Stimulated activated CD4-positive, alpha-beta T cell treated with anti-CD3 and anti-CD28 coated beads, Interleukin-1b, Interleukin-23, amount 100 ng/mL, for 1 hour (primary cell): ENCODE measurements at regions not wholly inside any gene's neighbourhood (a gene's known extent, or its start where the extent isn't known, plus 50 kb on each side); places are given as distances from the start of the nearest gene placed in this dataset.
"Not testable (repeated sequence)": the region's sequence is repeated elsewhere in the genome, so short reads cannot be mapped to it uniquely, and the experiment has no call there.

Source experiments
- DNase-seq, 2 donors: peaks; one replicate each; pipeline ENCODE4 v3.0.0-alpha.2; 2020; ENCODE audit warnings: low read depth in 2 of 2

DNA sequence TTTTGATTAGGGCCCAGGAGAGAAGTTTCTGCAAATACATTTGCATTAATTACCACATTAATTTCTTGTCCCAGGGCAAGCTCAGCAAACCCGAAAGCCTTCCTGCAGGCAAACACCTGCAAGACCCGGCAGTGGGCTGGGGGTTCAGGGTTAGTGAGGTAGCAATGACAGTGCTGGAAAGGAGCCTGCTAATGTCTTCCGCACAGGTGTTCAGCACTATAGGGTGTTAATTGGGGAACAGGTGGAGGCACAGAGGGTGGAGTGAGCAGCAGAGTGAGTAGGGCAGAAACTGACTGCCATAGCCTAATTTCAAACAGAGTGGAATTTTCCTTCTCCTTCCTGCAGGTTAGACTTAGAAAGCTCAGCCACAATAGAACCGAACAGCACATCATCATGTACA is 50.9 kb upstream of the UBASH3B start:
- no peak for DNase-seq

DNA sequence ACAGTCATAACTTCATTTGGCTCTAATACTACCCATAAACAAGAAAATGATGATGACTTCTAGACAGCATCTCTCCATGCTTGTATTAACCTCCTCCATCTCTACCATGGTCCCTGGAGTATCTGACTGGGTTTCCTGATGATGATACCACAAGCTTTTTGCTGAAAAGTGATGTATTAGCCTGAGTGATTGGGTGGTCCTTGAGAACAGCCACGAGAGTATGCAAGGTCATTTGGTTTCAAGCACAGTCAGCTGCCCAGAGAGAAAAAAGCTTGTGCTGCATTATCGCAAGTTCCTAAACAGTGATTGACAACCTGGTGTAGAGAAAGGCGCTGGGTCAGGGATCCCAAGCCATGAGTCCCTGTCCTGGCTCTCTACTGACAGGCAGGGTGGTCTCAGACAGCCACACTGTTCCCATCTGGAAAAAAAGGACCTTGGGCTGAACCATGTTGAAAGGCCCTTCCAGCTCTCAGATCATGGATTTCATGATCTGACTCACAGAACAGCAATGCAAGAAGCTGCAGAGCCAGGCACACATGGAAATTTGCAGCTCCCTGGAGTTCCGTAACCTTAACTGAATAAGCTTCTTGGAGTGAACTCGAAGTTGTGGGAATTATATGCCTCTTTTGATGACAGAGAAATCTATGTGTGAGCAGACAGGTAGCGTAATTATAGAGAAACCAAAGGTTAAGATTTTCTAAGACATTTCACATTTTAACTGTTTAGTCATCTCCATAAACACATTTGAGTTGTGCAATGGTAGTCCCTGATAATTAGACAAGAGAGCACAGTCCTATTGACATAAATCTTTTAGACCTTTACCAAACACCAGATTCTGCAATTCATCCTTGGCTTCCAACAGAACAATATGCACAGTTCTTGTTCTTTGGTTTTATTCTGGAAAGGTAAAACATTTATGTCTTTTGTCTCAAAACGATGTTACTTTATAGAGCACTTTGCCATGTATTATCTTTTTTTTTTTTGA is 54.1 kb upstream of the UBASH3B start:
- no peak for DNase-seq

DNA sequence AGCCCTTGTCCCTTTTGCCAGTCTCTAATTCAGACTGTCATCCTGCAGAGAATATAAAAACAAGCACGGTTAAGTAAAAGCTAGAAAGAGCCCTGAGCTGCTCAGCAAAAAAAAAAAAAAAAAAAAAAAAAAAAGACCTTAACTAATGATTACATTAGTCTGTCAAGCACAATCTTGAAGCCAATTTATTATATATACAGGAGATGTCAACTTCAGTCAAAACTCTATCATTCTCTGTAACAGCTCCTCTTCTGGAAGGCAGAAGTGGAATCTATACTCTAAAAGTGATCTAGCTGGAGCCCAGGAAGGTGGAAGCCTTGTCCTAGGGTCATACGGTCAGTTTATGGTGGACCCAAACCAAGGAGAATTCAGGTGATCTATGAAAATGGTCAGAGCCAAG is 55.2 kb upstream of the UBASH3B start:
- no peak for DNase-seq

DNA sequence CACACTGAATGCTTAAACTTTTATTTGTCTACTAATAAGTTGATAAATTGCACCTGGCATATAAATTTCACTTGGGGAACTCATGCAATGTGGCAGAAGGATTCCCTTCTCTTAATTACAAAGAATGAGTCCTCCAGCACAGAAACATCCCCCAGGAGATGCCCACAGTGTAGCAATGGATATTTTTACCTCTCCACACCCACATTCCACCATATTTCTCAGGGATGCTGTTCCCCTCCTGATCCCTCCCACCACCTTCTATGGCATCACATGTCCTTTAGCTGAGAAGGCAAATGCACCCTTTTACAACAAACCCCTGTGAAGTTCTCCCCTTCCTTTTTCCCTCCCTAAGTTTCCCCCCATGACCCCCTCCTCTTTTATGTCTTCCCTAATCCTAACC is 56.1 kb upstream of the UBASH3B start:
- DNase-seq, result no peak

DNA sequence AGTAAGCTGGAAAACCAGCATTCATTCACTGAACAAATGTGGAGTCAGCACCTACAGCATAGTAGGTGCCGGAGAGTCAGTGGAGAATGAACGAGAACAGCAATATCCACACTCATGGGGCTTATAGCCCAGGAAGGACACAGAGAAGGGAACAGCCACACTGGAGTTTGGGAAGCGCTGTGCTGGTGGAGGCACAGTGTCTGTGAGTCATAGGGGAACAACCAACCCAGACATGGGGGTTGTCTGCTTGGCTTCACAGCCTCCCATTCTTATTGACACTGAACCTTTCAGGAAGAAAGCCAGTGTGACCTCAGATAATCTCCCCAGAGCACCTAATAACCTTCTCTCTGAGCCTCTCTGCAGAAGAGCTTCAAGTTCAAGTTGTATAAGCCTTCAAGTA is 56.6 kb upstream of the UBASH3B start:
- DNase-seq, result no peak

DNA sequence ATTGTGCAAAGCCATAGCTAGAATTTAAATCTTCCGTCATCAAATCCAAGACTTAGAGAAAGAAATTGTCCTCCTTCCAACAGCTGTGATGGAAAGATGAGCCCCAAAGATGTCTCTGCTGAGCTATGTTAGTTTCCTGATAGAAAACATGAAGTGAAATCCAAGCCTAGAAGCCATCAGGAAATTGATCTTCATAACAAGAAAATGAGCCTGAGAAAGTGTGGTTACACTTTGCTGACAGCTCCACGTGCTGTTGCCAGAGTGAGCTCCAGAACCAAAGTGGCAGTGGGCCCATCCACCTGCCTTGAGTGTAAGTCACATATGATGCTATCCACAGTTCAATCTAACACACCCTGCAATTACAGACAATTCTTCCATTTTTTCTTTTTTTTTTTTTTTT is 58.0 kb upstream of the UBASH3B start:
- no peak for DNase-seq

DNA sequence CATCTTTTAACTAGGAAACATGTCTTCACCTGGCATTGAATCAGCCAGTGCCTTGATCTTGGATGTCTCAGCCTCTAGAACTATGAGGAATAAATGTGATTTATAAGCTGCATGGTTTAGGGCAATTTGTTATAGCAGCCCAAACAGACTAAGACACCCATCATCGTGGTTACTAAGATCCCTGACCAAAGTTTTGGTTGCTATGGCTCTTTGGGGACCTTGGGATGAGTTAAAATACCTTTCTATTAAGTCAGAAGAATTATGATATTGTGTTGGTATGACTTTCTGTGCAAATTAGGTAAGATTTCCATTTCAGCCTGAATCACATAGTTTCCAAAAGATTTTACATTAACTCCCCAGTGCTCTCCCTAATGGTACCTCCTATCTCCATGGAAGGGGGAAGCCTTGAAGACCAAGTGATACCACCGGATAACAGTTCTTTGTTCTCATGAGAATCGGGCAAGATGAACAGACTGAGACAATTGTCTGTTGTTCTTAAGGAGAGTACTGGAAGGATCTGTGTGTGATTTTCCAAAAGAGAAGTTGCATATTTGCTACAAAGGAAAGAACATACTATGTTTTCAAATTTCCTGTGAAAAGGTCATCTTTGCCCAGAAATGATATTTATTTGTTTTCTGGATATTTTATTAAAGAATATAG is 60.4 kb upstream of the UBASH3B start:
- no peak for DNase-seq

DNA sequence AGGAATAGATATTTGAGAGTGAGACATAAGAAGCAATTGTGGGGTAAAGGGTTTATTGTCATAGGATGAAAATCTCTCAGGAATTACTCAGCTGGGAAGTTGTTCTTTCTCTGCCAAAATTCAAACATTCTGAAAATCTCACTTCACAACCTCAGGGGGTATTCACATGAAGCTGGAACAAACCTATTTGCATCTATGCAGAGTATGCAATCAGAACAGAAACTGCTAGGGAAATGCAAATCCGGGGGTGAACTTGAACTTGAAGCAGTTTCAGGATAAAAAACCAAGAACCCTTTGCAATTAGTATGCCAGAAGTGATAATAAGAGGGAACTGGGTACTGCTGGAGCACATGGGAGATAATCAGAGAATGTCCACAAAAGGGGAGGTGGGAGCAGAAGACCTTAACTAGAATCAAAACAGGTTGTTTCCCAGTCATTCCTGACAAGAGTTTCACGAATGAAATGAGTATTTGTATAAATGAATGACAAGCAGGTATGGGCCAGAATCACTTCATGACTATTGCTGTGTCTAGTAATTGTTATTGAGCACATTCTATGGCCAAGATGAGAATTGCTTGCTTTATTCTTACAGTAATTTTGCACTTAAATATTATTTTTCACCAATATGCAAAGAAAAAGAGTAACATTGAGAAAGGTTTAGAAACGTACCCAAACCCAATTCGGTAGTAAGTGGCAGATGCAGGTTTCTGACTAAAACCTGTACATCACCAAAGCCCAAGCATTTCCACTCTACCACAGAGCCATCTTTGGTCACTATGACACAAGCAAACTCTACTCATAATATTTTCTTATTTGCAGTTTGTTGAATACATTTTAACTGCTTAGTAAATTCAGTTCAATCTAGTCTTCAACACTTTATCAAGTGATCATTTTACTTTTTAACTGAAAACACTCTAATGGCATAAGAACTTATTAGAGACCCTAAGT is 61.8 kb upstream of the UBASH3B start:
- no peak for DNase-seq

DNA sequence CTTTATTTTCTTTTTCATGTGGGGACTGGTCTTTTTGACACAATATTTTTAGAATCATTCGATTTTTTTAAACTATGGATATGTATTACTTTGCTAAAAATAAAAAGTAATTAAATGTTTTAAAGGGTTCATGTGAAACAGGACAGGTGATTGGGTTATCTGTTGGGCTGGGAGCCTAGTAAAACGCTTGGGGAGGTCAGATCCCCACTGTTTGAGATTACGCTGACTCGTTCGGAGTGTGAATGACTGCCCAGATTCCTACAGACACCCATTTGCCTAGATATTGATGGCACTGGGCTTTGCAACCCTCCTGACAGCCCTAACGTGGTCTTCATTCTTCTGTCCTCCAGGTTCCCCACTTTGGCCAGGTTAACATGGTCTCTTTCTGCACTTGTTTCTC is 62.9 kb upstream of the UBASH3B start:
- no peak for DNase-seq

DNA sequence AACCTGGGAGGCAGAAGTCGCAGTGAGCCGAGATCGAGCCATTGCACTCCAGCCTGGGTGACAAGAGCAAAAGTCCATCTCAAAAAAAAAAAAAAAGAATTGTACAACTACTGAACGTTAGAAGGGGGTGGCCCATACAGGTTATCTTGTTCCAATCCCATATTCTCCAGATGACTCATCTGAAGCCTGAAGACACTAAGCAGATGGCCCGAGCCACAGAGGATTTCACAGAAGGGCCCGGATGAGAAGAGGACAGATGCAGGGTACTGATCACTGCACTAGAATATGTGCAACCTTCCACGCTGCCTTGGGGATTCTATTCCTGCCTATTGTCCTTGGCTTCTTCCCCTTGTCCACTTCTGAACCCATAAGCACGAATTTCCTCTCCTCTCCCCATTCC is 70.9 kb upstream of the UBASH3B start:
- DNase-seq, result no peak

DNA sequence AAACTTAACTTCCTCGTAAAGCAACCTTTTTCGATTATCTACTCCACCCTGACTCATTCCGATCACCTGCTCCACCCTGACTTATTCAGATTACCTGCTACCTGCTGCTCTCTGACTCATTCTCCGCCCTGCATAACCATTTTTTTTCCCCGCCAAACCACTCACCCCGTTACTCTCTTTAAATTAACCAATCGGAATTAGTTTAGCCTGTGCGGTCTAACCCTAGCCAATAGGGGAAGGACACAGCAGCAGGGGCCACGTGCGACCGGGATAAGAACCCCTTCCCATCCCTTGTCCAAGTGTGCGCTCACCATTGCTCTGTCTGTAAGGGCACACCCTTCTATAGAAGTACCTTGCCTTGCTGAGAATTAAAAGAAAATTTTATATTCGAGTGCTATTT is 75.5 kb upstream of the UBASH3B start:
- not testable (repeated sequence) for DNase-seq

DNA sequence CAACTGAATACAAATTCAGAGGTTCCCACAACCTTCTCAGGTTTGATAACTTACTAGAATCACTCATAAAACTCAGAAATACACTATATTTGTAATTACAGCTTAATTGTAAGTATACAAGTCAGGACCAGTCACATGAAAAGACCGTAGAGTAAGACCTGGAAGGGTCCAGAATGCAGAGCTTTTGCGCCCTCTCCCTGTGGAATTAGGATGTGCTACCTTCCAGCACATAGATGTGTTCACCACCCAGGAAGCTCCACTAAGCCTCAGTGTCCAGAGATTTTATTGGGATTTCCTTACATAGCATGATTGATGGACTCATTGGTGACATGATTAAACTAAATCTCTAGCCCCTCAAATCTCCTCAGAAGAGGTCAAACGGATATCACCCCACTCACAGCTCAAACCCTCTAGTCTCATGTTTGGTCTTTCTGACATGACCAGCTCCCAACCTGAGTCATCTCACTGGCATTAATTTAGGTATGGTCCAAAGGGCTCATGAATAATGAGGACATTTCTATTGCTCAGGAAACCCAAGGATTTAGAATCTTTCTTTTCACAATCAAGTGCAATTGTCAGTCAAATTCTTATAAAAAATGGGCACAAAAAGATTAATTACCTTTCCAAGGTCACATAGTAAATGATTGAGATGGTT is 77.2 kb upstream of the UBASH3B start:
- DNase-seq, result no peak

DNA sequence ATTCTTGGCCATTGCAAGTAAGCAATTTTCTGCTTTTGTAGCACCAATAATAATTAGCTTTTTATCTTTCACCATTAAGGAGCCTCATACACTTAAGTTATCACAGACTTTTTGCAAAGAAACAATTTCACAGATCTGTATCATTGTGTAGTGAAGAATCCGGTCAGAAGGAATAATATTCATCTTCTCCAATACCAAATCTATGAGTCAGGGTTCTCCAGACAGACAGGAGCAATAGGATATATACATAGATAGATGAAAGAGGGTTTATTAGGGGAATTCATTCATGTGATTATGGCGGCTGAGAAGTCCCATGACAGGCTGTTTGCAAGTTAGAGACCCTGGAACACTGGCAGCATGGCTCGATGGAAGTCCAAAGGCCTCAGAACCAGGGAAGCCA is 82.9 kb upstream of the UBASH3B start:
- no peak for DNase-seq

DNA sequence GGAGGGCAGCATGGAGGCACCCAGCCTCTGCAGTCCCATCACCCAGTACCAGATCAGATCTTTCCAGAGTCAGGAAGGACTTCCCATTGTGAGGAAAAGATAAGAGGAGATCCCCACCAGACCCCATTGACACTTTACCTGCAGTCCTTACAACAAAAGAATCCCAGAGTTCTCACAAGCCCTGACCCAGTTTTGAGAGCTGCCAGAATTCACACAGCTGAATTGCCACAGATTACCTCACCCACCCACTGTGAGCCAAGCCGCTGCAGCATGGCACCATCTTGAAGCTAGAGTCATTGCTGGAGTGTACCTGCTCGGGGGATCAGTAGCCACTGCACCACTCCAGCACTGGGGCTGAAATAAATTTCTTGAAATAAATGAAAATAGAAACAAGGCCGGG is 91.8 kb upstream of the UBASH3B start:
- no peak for DNase-seq

DNA sequence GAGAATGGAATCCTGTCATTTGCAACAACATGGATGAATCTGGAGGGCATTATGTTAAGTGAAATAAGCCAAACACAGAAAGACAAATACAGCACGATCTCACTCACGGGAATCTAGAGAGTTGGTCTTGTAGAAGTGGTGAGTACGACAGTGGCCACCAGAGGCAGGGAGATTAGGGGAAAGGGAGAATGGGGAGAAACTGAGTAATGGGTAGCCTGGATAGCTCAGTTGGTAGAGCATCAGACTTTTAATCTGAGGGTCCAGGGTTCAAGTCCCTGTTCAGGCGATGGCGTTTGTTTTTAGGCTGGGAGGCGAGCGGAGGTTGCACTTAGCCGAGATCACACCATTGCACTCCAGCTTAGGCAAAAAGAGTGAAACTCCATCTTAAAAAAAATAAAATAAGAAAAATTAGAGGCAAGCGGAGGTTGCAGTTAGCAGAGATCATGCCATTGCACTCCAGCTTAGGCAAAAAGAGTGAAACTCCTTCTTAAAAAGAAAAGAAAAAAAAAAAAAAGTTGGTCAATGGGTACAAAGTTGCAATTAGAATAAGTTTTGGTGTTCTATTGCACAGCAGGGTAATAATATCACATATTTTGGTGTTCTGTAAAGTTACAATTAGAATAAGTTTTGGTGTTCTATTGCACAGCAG is 95.7 kb upstream of the UBASH3B start:
- no peak for DNase-seq

DNA sequence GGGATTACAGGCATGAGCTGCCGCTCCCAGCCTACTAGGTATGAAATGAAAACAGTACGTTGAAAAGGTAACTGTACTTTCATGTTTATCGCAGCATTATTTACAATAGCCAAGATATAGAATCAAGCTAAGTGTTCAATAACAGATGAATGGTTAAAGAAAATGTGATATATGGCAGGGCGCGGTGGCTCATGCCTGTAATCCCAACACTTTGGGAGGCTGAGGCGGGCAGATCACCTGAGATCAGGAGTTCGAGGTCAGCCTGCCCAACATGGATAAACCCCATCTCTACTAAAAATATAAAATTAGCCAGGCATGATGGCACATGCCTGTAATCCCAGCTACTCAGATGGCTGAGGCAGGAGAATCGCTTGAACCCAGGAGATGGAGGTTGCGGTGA is 96.3 kb upstream of the UBASH3B start:
- DNase-seq, result not testable (repeated sequence)

DNA sequence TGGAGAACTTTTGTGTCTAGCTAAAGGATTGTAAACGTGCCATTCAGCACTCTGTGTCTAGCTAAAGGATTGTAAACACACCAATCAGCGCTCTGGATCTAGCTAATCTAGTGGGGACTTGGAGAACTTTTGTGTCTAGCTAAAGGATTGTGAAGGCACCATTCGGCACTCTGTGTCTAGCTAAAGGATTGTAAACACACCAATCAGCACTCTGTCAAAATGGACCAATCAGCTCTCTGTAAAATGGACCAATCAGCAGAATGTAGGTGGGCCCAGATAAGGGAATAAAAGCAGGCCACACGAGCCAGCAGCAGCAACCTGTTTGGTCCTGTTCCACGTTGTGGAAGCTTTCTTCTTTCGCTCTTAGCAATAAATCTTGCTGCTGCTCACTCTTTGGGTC is 98.4 kb upstream of the UBASH3B start:
- DNase-seq, result not testable (repeated sequence)

DNA sequence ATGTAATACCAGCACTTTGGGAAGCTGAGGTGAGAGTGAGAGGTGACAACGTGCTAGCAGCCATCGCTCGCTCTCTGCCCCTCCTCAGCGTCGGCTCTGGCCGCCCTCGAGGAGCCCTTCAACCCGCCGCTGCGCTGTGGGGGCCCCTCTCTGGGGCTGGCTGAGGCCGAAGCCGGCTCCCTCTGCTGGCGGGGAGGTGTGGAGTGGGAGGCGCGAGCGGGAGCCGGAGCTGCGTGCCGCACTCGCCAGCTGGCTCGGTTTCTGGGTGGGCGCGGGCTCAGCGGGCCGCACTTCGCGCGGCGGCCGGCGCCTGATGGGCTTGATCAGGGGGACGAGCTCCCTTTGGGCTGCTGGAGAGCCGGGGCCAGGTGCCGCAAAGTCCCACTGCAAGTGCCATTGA is 98.9 kb upstream of the UBASH3B start:
- no peak for DNase-seq

DNA sequence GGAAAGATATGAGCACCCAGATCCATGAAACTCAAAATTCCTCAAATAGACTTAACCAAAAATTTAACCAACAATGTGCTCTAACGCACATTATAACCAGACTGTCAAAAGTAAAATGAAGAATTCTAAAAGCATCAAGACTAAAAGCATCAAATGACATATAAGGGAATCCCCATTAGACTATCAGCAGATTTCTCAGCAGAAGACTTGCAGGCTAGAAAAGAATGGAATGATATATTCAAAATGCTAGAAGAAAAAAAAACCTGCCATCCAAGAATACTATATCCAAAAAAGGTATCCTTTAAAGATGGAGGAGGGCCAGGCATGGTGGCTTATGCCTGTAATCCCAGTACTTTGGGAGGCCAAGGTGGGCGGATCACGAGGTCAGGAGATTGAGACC is 117.5 kb upstream of the UBASH3B start:
- no peak for DNase-seq

DNA sequence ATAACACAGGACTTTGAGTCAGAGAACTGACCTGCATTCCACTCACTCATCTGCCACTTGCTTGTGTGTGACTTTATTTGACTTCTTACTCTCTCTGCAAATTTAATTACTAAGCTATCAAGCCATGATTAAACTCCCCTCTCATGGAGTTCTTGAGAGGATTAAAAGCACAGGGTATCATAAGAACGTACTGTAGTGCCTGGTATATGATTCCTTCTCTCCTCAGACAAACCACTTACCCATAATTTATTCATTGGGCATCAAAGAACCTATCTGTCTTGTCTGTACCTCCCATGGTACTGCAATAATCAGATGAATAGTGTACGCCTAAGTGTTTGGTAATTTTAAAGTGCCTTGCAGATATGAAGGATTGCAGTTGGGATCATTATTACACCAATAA is 130.6 kb upstream of the UBASH3B start:
- no peak for DNase-seq
